ENCODE measurements at regions not wholly inside any gene's neighbourhood (a gene's known extent, or its start where the extent isn't known, plus 50 kb on each side); places are given as distances from the start of the nearest gene placed in this dataset.
A peak's percentile ranks its signal among the peaks of the same experiment; 100 is the strongest.

DNA sequence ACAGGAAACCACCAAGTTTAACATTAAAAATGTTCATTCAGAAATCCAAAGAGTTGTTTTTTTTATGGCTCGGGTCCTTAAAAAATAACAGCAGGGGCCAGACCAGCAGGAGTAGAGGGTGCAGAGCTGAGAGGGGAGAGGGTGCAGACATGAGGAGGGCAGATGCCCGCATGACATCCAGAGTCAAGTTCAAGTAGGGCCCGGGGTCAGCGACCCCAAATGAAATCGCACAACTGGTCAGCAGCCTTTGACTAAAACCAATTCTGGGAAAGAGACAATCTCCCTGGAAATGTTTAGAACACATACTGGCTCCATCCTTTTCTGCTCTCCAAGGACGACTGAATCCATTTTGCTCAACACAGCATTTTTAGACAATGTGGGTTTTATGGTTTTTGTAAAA lies 297.5 kb downstream of the FGFR2 start:
- no peak for DNase-seq (ENCODE audit: low spot score)

DNA sequence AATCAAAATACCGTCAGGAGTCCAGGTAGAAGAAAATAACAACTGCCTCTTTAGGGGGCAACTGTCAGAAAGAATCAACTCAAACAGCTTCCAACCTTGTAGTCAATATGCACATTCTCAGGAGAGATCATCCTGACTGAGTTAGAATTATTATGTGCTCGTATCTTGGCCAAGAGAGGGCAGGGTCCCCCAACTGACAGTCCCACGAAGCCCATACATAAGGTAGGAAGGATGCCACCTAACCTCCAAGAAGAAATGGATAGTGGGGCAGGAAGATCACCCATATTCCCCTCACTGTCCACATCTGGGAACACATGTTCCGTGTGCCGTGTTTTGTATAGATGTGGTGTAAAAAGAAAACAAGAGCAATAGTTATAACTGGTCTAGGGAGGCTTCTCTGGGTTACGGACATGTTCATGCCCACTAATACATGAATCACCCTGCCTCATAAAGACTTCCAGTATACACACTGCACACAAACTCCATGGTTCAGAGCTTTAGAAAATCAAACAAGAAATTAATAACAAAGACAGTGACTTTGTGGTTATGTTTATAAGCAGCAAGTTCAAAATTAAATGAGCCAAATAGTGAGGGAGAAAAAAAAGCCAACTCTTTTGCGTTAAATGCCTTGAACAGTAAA lies 295.6 kb downstream of the FGFR2 start:
- DNase-seq (ENCODE audit: low spot score): no peak

DNA sequence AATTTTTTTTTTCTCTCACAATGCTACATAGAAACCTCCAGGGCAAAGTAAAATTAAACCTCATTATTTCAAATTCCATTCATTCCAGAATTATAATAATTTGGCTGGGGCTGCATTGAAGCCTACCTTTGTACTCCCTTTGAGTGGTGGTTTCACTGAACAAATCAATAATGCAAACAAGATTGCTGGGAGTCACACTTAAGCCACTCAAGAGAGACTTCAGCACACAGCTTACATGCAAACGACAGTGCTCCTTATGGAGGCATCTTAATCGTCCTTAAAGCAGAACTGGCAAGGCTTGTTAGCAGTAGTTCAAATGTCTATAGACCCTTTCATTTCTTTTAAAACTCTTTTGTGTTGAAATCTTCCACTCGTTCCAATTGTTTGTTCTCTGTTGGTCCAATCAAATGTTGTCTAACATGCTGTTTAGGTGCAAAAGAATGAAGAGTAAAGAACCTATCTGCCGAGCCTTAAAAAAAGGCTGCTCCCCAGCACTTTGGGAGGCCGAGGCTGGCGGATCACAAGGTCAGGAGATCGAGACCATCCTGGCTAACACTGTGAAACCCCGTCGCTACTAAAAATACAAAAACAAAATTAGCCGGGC lies 294.9 kb downstream of the FGFR2 start:
- no peak for DNase-seq (ENCODE audit: low spot score)

DNA sequence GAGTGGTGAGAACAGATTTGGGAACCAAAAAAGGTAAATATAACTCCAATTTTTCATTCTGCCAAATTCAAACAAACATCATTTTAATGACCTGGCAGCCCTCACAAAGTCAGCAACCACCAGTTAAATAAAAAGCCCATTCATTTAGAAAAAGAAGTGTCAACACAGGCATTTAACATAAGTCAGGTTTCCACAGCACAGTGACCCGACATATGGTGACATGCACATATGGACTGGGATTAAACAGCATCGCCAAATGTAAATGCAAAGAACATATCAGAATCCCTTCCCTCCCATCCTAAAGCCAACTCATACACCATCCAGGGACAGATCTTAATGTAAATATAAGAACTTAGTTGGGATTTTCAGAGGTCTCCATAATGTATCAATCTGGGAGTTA lies 293.2 kb downstream of the FGFR2 start:
- DNase-seq (ENCODE audit: low spot score): no peak

DNA sequence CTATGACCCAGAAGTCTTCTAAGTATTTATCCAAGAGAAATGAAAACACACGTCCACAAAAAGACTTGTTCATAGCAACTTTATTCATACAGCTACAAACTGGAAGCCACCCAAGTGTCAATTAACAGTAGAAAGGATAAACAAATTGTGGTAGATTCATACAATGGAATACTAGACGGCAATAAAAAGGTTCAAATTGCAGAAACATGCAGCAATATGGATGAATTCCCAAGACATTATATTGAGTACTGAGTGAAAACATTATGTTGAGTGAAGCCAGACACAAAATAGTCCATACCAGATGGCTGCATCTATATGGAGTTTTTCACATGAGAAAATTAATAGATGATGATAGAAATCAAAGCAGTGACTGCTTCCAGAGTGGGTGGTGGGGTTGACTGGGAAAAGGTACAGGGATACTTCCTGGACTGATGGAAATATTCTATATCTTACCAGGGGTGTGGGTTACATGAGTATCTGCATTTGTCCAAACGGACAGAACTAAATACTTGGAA lies 292.0 kb downstream of the FGFR2 start:
- no peak for DNase-seq (ENCODE audit: low spot score)

DNA sequence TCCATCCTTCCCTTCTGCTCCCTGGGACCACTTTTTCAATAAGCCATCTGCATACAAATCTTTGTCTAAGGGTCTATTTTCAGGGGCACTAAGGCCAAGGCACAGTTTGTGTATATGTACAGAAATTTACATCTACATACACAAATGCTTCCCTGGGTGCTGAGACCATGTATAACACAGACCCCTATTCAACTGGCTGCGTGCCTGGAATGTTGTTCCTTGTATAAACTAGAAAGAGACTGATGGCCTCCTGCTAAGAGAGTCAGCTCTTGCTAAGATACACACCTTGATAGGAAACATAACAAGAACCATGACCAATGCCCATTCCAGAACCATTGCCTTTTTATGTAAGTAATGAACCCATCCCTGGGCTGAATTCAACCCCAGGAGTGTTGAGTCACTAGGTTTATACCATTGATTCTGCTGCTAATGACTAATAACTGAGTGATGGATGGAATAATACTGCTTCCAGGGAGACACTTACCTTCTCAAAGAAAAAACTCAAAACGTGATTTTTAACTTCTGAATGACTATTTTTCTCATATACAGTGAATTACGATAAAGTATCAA lies 290.7 kb downstream of the FGFR2 start:
- no peak for DNase-seq (ENCODE audit: low spot score)

DNA sequence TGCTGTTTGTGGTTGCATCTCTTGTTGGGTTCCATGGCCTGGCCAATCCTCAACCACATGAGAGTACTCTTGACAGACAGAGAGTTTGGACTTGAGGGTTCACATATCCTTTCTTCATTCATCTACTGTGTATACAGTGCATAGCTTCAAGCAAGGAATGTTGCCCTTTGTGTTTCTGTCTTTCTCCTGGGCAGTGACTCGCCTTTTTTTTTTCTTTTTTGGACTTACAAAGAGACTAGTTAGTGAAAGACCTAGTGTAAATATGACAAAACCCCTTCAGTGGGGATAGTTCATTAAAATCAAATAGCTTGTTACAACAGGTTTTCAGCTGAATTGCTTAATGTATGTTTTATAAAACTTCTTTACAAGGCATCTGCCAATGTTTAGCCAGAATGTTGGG lies 290.2 kb downstream of the FGFR2 start:
- DNase-seq (ENCODE audit: low spot score): no peak

DNA sequence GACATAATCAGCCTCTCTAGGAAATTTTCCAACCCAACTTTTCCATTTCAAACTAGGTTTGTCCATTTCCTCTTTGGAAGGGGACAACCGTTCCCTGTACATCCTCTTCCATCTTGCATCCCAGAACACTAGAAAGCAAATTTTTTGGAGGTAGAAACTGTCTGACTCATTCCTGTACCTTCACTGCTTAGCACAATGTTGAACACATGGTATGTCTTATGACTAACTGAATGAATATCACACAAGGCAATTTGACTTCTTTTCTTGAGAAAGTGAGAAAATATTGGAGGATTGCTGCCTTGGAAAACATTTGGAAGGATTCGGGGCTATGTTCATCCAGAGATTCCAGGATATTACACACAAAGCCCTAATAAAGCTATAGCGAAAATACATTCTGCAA lies 289.1 kb downstream of the FGFR2 start:
- no peak for DNase-seq (ENCODE audit: low spot score)

DNA sequence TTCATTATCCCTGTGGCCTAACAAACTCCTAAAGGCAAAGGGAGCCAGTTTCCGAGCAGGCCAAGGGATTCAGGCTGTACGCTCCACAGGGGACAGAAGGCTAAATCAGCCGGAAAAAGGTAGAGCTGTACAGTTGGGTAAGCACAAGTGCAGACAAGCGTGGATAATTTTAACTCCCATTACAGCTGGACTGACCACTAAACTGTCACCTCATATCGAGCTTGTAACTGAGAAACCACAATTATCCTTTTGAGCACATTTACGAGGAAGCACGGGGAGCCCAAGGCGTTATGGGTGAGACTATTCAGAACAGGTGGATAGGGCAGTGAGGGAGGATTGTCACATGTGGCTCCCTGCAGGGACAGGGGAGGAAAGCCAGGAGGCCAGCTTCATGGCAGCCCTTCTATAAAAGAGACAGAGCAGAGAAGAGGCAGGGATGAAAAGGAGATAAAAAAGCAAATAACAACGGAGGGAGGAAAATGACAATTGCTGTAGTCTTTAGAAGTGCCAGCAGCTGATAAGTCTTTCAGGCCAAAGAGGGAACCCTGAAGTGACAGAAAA lies 288.0 kb downstream of the FGFR2 start:
- DNase-seq (ENCODE audit: low spot score): peak; percentile 27

DNA sequence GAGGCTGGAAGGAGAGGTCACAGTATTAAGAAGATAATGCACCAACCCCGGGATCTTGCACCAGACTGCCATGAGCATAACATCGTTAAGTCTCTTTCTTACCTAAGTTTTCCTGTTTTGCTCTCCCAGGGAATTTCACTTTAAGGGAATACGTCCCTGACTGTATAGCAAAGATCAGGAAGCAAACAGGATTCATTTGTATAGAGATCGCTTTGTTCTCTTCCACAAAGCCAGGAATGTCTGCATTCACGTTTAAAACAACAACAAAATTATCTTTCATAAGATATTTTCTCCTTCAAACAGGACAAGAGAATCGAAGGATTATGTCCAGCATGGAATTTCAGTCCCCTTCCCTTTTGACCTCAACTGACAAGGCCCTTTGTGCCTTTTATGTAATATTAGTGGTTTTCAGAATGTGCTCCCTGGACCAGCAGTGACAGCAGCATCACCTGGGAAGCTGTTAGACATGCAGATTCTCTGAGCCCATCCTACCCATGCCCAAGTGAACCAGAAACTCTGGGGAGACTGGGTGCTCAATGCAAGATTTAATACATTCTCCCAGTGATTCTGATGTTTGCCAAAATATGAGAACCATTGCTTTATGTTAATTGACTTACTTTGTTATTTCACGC lies 286.3 kb downstream of the FGFR2 start:
- DNase-seq (ENCODE audit: low spot score): no peak

DNA sequence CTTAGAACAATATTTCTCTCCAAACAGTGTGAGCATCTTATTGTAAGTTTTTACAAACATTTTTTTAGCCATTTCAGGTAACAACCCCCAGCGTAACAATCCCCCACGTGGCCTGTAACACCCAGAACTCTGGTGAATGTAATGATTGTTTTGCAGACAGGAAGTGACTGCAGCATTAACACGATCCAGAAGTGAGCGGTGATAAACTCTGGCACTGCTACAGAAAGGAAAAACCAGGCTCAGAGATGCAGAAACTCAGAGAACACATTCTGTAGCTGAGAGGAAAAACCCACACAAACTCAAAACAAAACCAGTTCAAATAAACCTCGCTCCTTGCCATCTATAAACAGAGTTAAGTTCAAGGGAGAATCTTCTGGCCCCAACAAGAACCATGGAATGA lies 285.7 kb downstream of the FGFR2 start:
- no peak for DNase-seq (ENCODE audit: low spot score)

DNA sequence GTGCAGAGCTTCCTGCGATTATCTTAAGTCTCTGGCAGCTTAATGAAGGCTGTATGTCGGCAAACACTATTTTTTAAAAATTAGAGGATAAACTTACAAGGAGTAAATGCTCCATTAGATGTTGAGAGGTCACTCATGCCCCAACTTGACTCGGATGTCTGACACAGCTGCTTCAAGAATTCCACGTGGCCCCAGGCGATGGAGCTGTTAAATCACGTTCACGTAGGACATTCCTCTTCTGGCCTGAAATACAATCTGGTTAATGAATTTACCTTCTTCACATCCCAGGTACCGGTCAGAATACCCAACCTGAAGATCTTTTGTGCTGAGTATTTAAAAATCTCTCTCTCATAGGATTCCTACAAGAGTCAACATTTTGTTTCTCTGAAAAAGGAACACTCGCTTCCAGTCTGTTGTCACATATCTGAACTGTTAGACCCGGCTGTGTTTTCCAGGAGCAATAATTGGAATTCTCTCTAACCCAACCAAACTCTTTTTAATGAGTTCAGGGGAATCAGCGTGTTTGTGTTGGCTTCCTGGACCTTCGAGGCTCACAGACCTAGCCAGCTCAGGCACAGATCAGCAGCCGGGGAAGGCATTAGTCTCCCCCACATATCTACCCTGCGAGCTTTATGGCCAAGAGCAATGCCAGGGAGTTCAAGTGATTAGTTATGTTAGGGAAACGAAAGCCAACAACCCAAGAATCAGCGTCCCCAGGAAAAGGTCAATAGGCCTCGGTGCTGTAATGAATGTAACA lies 284.9 kb downstream of the FGFR2 start:
- no peak for DNase-seq (ENCODE audit: low spot score)

DNA sequence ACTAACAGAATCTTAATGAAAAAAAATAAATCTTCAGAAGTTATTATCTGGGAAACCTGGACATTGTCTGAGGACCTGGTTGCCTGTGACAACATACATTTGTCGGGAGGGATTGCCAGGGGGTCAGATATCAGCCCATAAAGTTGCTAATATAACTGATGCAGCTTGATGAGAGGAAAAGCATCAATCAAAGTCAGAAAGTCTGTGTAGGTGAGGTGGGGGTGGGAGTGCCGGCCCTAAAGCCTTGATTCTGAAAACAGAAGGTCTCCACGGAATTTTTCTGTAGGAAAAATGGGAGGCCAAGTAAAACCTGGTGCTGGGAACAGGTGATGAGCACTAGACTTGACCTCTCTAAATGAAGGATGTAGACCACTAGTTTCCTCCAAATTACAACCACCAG lies 281.8 kb downstream of the FGFR2 start:
- no peak for DNase-seq (ENCODE audit: low spot score)

DNA sequence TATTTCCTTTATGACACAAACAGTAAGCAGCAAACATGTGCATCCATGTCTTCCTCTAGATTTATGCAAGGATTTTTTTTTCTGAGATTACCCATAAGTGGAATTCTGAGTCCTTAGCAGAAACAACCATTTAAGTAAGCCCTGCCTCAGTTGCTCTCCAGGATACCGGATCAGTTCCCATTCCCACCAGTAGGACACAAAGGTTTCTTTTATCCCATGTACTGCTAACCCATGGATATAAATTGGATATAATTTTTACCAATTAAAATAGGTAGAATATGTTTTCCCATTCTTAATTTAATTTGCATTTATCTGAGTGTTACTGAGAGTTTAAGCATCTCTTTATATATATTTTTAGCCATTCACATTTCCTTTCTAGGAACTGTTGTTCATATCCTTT lies 280.9 kb downstream of the FGFR2 start:
- DNase-seq (ENCODE audit: low spot score): no peak

DNA sequence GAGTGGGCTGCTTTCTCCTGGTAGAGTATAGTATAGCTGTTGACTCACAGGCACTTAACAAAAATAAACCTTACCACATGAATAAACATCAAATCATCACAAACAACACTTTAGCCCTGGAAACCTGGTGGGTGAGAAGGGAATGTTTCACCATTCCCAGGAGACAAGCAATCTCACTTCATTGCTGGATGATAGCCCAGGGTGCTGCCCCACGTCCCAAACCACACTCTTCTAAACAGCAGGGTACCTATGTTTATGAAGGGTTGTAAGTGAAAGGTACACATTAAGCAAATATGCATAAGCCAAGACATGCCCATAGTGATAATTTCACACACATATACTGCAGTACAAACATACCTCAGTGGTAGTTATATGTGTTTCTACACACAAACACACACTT lies 276.2 kb downstream of the FGFR2 start:
- no peak for DNase-seq (ENCODE audit: low spot score)

DNA sequence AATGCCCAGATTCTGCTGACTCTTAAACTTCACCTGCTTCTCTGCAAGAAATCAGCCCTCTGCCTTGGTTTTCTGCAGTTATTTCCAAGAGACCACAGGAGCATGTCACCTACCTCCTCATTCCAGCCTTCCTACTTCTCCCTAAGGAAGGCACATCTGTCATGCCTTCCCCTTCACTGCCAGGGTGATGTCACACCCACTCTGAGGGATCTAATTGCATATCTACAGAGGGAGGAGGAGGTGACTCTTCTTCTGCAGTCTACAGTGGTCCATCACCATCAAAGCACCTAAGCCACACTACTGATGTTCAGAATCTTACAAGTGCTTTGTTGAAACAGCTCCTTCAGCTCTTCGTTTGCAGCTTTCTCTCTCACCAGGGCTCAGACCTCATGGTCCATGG lies 275.5 kb downstream of the FGFR2 start:
- no peak for DNase-seq (ENCODE audit: low spot score)

DNA sequence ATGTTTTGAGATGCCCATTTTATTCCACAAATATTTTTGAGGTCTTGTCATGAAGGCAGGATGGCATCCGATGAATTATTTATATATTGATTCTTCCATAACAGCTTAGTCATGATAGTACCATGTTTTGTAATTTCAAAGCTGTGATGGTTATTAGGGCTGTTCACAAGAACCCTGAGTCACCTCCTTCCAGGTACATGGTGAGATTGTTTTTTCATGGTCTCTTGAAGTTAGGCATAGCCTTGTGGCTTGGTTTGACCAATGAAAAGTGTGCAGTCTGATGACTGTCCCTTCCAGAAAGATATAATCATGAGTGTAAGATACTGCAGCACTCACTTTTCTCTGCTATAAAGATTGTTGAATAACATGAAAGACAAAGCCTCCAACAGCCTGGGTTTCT lies 274.8 kb downstream of the FGFR2 start:
- DNase-seq (ENCODE audit: low spot score): peak; percentile 14

DNA sequence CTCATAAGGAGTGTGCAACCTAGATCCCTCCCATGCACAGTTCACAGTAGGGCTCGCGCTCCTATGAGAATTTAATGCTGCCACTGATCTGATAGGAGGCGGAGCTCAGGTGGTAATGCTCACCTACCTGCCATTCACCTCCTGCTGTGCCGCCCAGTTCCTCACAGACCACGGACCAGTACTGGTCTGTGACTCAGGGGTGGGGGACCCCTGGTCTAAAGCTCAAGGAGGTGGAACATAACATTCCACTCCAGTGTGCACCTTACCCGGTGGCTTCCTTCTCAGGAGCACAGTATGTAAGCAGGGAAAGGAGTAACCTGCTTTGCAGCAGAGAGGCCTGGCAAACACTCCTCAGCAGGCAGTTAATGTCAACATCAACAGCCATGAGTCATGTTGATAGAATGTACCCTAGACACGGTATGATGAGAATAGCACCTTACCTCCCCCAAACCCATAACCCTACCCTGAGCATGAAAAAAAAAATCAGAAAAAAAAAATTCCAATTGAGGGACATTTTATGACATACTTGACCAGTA lies 273.5 kb downstream of the FGFR2 start:
- DNase-seq (ENCODE audit: low spot score): peak; percentile 66

DNA sequence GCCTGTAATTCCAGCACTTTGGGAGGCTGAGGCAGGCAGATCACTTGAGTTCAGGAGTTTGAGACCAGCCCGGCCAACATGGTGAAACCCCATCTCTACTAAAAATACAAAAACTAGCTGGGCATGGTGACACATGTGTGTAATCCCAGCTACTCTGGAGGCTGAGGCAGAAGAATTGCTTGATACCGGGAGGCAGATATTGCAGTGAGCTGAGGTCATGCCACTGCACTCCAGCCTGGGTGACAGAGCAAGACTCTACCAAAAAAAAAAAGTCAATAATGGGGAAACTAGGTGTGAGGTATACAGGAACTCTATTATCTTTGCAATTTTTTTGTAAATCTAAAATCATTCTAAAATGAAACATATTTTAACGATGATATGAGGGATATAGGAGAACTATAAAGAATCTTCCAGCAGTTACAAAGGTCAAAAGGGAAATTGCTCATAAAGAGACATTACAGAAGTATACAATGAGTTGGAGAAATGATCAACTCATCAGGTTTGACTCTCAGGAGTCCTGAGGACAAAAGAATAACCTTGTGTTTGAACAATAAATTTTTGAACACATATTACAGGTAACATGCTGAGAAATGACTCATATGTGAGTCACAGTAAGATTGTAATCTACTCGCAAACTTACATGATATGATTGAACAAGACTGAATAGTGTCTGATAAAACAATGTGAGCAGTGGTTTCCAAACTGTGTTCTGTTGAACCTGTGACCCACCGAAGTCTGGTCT lies 272.6 kb downstream of the FGFR2 start:
- peak; percentile 76 for DNase-seq (ENCODE audit: low spot score)

DNA sequence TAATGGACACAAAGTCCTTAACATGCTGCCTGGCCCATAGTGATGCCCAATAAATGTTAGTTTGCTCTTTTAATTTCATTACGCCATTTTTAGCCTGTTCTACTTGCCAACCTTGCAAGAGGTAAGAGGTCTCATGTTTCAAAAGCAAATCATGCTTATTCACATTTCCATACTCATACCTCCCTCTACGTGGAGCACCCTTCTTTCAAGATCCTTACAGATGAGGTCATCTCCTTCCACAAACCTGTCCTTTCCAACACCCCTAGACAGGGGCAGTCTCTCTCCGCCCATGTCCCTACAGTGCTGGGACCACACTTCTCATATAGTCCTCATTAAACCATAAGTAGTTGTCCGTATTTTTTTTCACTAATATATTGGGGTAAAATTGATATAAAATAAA lies 271.3 kb downstream of the FGFR2 start:
- DNase-seq (ENCODE audit: low spot score): no peak

DNA sequence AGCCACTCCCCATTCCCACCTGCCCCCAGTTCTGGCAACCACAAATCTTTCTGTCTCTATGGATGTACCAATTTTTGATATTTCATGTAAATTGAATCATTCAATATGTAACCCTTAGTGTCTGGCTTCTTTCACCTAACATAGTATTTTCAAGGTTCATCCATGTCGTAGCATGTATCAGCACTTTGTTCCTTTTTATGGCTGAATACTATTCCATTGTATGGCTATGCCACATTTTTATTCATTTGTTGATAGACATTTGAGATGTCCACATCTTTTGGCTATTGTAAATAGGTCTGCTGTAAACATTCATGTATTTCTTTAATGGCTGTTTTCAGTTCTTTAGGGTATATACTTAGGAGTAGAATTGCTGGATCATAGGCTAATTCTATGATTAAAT lies 270.5 kb downstream of the FGFR2 start:
- DNase-seq (ENCODE audit: low spot score): no peak
